Bronchial epithelial cell (primary cell): ENCODE measurements at regions not wholly inside any gene's neighbourhood (a gene's known extent, or its start where the extent isn't known, plus 50 kb on each side); places are given as distances from the start of the nearest gene placed in this dataset.
A peak's percentile ranks its signal among the peaks of the same experiment; 100 is the strongest.

Experiments used
- DNase-seq: peaks from one replicate; pipeline ENCODE4 v3.0.0-alpha.2; 2010; ENCODE audit warnings: low read depth
- FAIRE-seq: peaks from 2 replicates; lab custom pipeline; 2011; peaks lifted over from hg19 to GRCh38; lab: Jason Lieb, UNC
- H3K27me3 ChIP-seq: 2 replicates; pipeline ENCODE4 v1.5.1; 2011; ENCODE audit warnings: low read length; ENCODE audit not compliant: control insufficient read depth, insufficient read depth
- H3K36me3 ChIP-seq: 2 replicates; pipeline ENCODE4 v1.5.1; 2011; ENCODE audit warnings: low read length; ENCODE audit not compliant: control insufficient read depth, insufficient read depth
- H3K4me3 ChIP-seq: 2 replicates; pipeline ENCODE4 v1.5.1; 2011; ENCODE audit warnings: mild to moderate bottlenecking, low read depth, low read length, control low read depth
- CTCF ChIP-seq: IDR thresholded peaks from 2 replicates; pipeline ENCODE4 v1.5.1; 2011; ENCODE audit warnings: mild to moderate bottlenecking, moderate library complexity, low read length, control low read depth, inconsistent platforms; ENCODE audit not compliant: insufficient read depth, severe bottlenecking

GRCh38 chr20:57893366-57893999, 183.7 kb upstream of the PMEPA1 start:
- Histone ChIP-seq H3K27me3 (peaks cover 5% of the 10 kb centered on the region), H3K4me3 (no peak overlapping the region)
- no peak for FAIRE-seq

DNA sequence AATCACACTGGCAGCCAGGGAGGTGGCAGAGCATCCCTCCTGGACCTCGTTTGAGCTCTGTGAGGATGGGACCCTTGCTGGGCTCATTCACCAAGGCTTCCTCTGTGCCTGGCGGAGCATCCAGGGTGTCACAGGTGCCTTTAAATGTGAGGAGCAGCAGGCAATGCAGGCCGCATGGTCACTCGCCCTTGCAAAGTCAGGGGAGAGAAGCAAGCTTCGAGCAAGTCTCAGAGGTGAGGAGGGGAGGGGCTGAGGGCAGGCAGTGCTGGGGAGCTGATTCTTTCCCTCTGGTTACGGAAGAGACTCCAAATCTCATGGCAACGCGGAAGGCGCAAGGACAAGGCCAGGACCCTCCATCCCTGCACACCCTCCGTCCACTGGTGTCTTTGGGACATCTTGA, 182.7 kb upstream of the PMEPA1 start:
- H3K27me3 ChIP-seq, result peaks cover 5% of the 10 kb centered on the region
- H3K36me3 ChIP-seq, result no peaks in the 10 kb centered on the region
- TF ChIP-seq CTCF, result no peak
- H3K4me3 ChIP-seq, result no peak overlapping the region
- DNase-seq (no peak), FAIRE-seq (no peak)

More at GRCh38 chr20:57893366-57893999, 183.7 kb upstream of the PMEPA1 start:
- DNase-seq, result no peak
- TF ChIP-seq CTCF, result no peak
- H3K36me3 ChIP-seq, result no peaks in the 10 kb centered on the region

DNA sequence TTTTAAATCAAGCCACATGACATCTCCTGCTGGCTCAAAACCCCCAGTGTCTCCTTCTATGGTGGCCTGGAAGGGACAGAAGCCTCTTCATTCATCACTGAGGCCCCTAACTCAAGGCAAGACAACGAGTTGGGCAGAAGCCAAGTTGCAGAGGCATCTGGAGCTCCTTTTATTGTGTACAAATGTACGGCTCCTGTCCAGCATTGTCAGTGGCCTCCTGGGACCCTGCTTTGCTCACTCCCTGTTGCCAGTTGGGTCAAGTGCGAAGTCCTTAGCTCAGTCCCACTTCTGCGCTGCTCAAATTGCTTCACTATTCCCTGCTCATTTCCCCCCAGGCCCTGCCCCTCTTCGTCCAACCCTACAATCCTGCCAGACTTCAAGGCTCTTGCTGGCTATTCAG, 181.2 kb upstream of the PMEPA1 start:
- TF ChIP-seq CTCF, result no peak
- FAIRE-seq (no peak), DNase-seq (no peak)
- Histone ChIP-seq H3K36me3 (no peaks in the 10 kb centered on the region), H3K4me3 (no peak overlapping the region), H3K27me3 (peaks cover 4% of the 10 kb centered on the region)

DNA sequence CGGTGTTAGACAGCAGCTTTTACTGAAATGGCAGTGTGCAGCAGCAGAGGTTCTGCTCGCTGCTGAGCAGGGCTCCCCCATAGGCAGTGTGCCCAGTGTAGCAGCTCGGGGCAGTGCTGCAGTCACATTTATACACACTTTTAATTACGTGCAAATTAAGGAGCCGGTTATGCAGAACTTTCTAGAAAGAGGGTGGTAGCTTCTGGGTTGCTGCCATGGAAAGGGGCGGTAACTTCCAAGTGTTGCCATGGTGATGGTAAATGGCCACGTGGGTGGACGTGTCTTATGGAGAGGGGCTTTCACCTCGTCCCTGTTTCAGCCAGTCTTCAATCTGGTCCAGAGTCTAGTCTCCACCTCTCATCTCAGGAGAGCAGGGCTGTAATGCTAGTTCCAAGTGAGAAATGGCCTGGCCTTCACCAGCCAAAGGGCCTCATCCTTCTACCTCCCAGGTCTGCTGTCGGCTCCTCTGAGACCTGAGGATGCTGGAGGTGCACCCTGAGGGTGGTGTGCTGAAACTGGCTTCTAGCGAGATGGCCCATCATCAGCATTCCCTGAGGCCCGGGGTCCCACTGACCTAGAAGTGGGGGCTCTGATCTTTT, 180.5 kb upstream of the PMEPA1 start:
- no peak overlapping the region for H3K4me3 ChIP-seq
- H3K27me3 ChIP-seq, result peaks cover 4% of the 10 kb centered on the region
- no peak for TF ChIP-seq CTCF
- H3K36me3 ChIP-seq, result no peaks in the 10 kb centered on the region
- no peak for DNase-seq
- FAIRE-seq, result peak; percentile 80

GRCh38 chr20:57888591-57888990, 178.8 kb upstream of the PMEPA1 start:
- peaks cover 7% of the 10 kb centered on the region for H3K27me3 ChIP-seq
- H3K36me3 ChIP-seq, result no peaks in the 10 kb centered on the region
- FAIRE-seq (peak; percentile 23), DNase-seq (no peak)
- no peak for TF ChIP-seq CTCF
- no peak overlapping the region for H3K4me3 ChIP-seq

GRCh38 chr20:57884956-57885355, 175.1 kb upstream of the PMEPA1 start:
- no peak overlapping the region for H3K4me3 ChIP-seq
- DNase-seq, result no peak
- peak; percentile 66 for FAIRE-seq
- H3K36me3 ChIP-seq, result no peaks in the 10 kb centered on the region
- H3K27me3 ChIP-seq, result peaks cover 4% of the 10 kb centered on the region
- no peak for TF ChIP-seq CTCF
